22Rv1 (cell line): ENCODE measurements at regions not wholly inside any gene's neighbourhood (a gene's known extent, or its start where the extent isn't known, plus 50 kb on each side); places are given as distances from the start of the nearest gene placed in this dataset.

Experiments
- CTCF ChIP-seq: fragments of 450-650 bp; IDR thresholded peaks from 2 replicates; pipeline ENCODE4 v1.5.1; 2017; ENCODE audit warnings: mild to moderate bottlenecking
- ZFX ChIP-seq: fragments of 450-650 bp; IDR thresholded peaks from 2 replicates; pipeline ENCODE4 v1.6.1; 2017; ENCODE audit warnings: antibody characterized with exemption, borderline replicate concordance

- no peak for TF ChIP-seq CTCF
- TF ChIP-seq ZFX = no peak
Observed at GRCh38 chr6:113522376-113522775, 334.8 kb upstream of the MARCKS start.
